ENCODE measurements at regions not wholly inside any gene's neighbourhood (a gene's known extent, or its start where the extent isn't known, plus 50 kb on each side); places are given as distances from the start of the nearest gene placed in this dataset.

DNA sequence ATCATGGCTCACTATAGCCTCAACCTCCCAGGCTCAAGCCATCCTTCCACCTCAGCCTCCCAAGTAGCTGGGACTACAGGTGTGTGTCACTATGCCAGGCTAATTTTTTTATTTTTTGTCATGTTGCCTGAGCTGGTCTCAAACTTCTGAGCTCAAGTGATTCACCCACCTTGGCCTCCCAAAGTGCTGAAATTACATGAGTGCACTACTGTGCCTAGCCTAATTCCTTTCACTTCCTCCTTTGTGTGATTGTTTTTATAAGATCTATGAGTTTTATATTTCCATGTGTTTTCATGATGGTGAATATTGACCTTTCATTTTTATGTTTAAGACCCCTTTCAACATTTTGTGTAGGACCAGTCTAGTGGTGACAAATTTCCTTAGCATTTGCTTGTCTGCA, 55.2 kb upstream of the IL12B start:
- no peaks in the 10 kb centered on the region for H3K9me3 ChIP-seq (ENCODE audit: low read depth)
- no peak for TF ChIP-seq EZH2phosphoT487 (IDR thresholded peaks at IDR 0.05; ENCODE audit: insufficient read depth, low read depth)
- no peak for TF ChIP-seq EZH2 (IDR thresholded peaks at IDR 0.05; ENCODE audit: insufficient read depth, poor library complexity, severe bottlenecking)
- H4K20me1 ChIP-seq (ENCODE audit: insufficient read depth) = no peaks in the 10 kb centered on the region
- H3K4me1 ChIP-seq (ENCODE audit: insufficient read depth) = no peaks in the 10 kb centered on the region
- H2AFZ ChIP-seq = no peak overlapping the region
- H3K9me2 ChIP-seq (ENCODE audit: insufficient read depth) = no peaks in the 10 kb centered on the region
- H3F3A ChIP-seq (ENCODE audit: insufficient read depth) = no peaks in the 10 kb centered on the region
- no peak overlapping the region for H3K9ac ChIP-seq
- H3K36me3 ChIP-seq (ENCODE audit: low read depth) = no peaks in the 10 kb centered on the region
- no peak for DNase-seq
- H3K79me2 ChIP-seq (ENCODE audit: insufficient read depth) = no peaks in the 10 kb centered on the region
- no peak overlapping the region for H3K4me2 ChIP-seq (ENCODE audit: unreplicated experiment)
- in situ Hi-C loops (cut with MboI) = no loop called here
- peaks cover 9% of the 10 kb centered on the region; the same call in 1 of the 2 replicates for H3K27me3 ChIP-seq (replicated peaks; ENCODE audit: insufficient read depth)
- H3K27ac ChIP-seq = no peak overlapping the region
- H3K4me3 ChIP-seq = no peak overlapping the region

DNA sequence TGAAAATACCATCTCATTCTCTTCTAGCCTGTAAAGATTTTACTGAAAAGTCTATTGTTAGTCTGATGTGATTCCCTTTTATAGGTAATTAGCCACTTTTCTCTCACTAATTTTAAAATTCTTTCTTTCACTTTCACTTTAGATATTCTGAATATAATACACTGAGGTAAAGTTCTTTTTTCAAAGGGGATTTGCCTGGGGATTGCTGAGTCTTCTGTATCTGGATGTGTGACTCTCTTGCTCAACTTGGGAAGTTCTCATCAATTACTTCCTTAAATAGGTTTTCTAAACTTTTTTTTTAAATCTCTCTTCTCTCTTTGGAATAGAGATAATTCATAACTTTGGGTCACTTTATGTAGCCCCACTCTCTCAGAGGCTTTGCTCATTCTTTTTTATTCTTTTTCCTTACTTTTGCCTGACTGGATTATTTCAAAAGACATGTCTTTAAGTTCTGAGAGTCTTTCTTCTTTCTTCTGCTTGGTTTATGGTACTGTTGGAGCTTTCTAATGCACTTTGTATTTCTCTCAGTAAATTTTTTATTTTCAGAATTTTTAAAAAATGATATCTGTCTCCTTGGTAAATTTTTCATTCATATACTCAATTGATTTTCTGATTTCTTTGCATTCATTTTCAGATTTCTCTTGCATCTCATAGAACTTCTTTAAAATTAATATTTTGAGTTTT, 55.9 kb upstream of the IL12B start:
- Histone ChIP-seq H3K4me1 (ENCODE audit: insufficient read depth) (no peaks in the 10 kb centered on the region), H3K79me2 (ENCODE audit: insufficient read depth) (no peaks in the 10 kb centered on the region), H3F3A (ENCODE audit: insufficient read depth) (no peaks in the 10 kb centered on the region), H3K9me3 (ENCODE audit: low read depth) (no peaks in the 10 kb centered on the region), H3K9me2 (ENCODE audit: insufficient read depth) (no peaks in the 10 kb centered on the region), H4K20me1 (ENCODE audit: insufficient read depth) (no peaks in the 10 kb centered on the region), H3K4me2 (ENCODE audit: unreplicated experiment) (no peak overlapping the region), H3K27ac (no peak overlapping the region), H3K9ac (no peak overlapping the region), H3K4me3 (no peak overlapping the region), H3K27me3 (replicated peaks; ENCODE audit: insufficient read depth) (peaks cover 9% of the 10 kb centered on the region; the same call in 1 of the 2 replicates), H3K36me3 (ENCODE audit: low read depth) (no peaks in the 10 kb centered on the region), H2AFZ (no peak overlapping the region)
- in situ Hi-C loops (cut with MboI) = no loop called here
- no peak for DNase-seq
- TF ChIP-seq EZH2phosphoT487 (IDR thresholded peaks at IDR 0.05; ENCODE audit: insufficient read depth, low read depth) (no peak), EZH2 (IDR thresholded peaks at IDR 0.05; ENCODE audit: insufficient read depth, poor library complexity, severe bottlenecking) (no peak)

DNA sequence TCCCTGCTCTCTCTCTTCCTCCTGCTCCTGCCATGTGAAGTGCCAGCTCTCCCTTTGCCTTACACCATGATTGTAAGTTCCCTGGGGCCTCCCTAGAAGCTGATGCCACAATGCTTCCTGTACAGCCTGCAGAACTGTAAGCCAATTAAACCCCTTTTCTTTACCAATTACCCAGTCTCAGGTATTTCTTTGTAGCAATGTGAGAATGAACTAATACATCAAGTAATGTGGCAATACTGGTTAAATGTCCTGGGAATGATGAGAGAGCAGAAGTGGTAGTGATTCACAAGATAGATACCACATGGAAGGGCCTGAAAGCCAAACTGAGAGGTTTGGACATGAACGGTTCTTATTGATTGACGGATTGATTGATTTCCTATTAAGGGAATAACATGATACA, 62.6 kb upstream of the IL12B start:
- TF ChIP-seq EZH2 (IDR thresholded peaks at IDR 0.05; ENCODE audit: insufficient read depth, poor library complexity, severe bottlenecking) (no peak), EZH2phosphoT487 (IDR thresholded peaks at IDR 0.05; ENCODE audit: insufficient read depth, low read depth) (no peak)
- Histone ChIP-seq H3K27ac (no peak overlapping the region), H4K20me1 (ENCODE audit: insufficient read depth) (no peaks in the 10 kb centered on the region), H2AFZ (no peak overlapping the region), H3K9ac (no peak overlapping the region), H3K36me3 (ENCODE audit: low read depth) (no peaks in the 10 kb centered on the region), H3K79me2 (ENCODE audit: insufficient read depth) (no peaks in the 10 kb centered on the region), H3F3A (ENCODE audit: insufficient read depth) (no peaks in the 10 kb centered on the region), H3K27me3 (replicated peaks; ENCODE audit: insufficient read depth) (peaks cover 9% of the 10 kb centered on the region), H3K9me2 (ENCODE audit: insufficient read depth) (no peaks in the 10 kb centered on the region), H3K4me1 (ENCODE audit: insufficient read depth) (no peaks in the 10 kb centered on the region), H3K4me3 (no peak overlapping the region), H3K4me2 (ENCODE audit: unreplicated experiment) (no peak overlapping the region), H3K9me3 (ENCODE audit: low read depth) (no peaks in the 10 kb centered on the region)
- no peak for DNase-seq
- 54 to 57% methylated on average over 2 of the region's 2 CpGs for WGBS, 2 experiments (ENCODE audit: low coverage in 1 of 2, low lambda C conversion rate in 2 of 2, missing lambda C conversion rate in 2 of 2)
- in situ Hi-C loops (cut with MboI) = no loop called here

DNA sequence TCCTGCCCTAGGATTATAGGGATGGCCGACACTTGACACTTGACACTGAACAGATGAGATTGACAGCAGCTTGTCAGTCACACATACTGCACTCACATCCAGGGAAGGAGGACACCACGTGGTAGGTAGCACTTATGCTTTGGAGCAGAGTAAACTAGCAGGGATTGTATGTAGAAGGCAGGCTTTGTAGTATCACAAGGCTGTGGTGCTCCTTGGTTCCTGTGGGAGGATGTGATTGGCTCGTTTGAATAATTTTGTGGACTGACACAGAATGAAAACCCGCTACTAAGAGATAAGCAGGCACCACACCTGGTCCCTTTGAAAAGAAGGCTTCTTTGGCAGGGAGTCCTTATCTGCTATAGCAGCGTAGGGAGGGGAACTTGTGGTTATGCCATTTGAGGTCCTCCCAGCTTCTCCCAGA, 63.6 kb upstream of the IL12B start:
- H3K79me2 ChIP-seq (ENCODE audit: insufficient read depth) = no peaks in the 10 kb centered on the region
- no peaks in the 10 kb centered on the region for H3K4me1 ChIP-seq (ENCODE audit: insufficient read depth)
- no peaks in the 10 kb centered on the region for H3K9me2 ChIP-seq (ENCODE audit: insufficient read depth)
- WGBS, 2 experiments (ENCODE audit: low coverage in 1 of 2, low lambda C conversion rate in 2 of 2, missing lambda C conversion rate in 2 of 2) = 48 to 51% methylated on average over 5 of the region's 5 CpGs
- H3K27me3 ChIP-seq (replicated peaks; ENCODE audit: insufficient read depth) = peaks cover 3% of the 10 kb centered on the region; the same call in 1 of the 2 replicates
- no peak overlapping the region for H3K4me2 ChIP-seq (ENCODE audit: unreplicated experiment)
- H3K9ac ChIP-seq = no peak overlapping the region
- no peak overlapping the region for H3K27ac ChIP-seq
- no peak overlapping the region for H3K4me3 ChIP-seq
- in situ Hi-C loops (cut with MboI) = no loop called here
- H3K36me3 ChIP-seq (ENCODE audit: low read depth) = no peaks in the 10 kb centered on the region
- no peak for DNase-seq
- H4K20me1 ChIP-seq (ENCODE audit: insufficient read depth) = no peaks in the 10 kb centered on the region
- no peak for TF ChIP-seq EZH2phosphoT487 (IDR thresholded peaks at IDR 0.05; ENCODE audit: insufficient read depth, low read depth)
- TF ChIP-seq EZH2 (IDR thresholded peaks at IDR 0.05; ENCODE audit: insufficient read depth, poor library complexity, severe bottlenecking) = no peak
- H3K9me3 ChIP-seq (ENCODE audit: low read depth) = no peaks in the 10 kb centered on the region
- H3F3A ChIP-seq (ENCODE audit: insufficient read depth) = no peaks in the 10 kb centered on the region
- H2AFZ ChIP-seq = no peak overlapping the region

DNA sequence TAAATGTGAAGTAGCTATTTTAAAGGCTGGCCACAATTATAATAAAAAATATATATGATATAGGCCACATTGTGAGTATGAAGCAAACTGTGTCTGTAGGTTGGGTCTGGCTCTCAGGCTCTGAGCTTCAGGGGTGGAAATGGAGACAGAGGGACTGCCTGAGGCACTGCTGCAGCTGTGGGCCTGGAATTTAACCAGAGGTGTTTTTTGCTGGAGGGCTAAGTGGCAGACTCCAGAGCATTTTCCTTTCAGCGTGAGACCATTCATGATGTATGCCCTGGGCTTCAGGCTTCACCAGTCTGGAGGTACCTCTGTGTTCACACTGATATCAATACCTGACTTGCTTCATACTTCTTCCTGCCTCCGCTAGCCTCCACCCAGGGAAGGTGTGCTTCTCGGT, 64.9 kb upstream of the IL12B start:
- H3K27ac ChIP-seq = no peak overlapping the region
- H3F3A ChIP-seq (ENCODE audit: insufficient read depth) = no peaks in the 10 kb centered on the region
- TF ChIP-seq EZH2phosphoT487 (IDR thresholded peaks at IDR 0.05; ENCODE audit: insufficient read depth, low read depth) (no peak), EZH2 (IDR thresholded peaks at IDR 0.05; ENCODE audit: insufficient read depth, poor library complexity, severe bottlenecking) (no peak)
- no peak overlapping the region for H3K4me3 ChIP-seq
- no peaks in the 10 kb centered on the region for H4K20me1 ChIP-seq (ENCODE audit: insufficient read depth)
- no peak overlapping the region for H2AFZ ChIP-seq
- H3K4me1 ChIP-seq (ENCODE audit: insufficient read depth) = no peaks in the 10 kb centered on the region
- in situ Hi-C loops (cut with MboI) = no loop called here
- H3K27me3 ChIP-seq (replicated peaks; ENCODE audit: insufficient read depth) = no peaks in the 10 kb centered on the region; the same call in 1 of the 2 replicates
- no peak overlapping the region for H3K4me2 ChIP-seq (ENCODE audit: unreplicated experiment)
- H3K79me2 ChIP-seq (ENCODE audit: insufficient read depth) = no peaks in the 10 kb centered on the region
- no peak for DNase-seq
- H3K9me2 ChIP-seq (ENCODE audit: insufficient read depth) = no peaks in the 10 kb centered on the region
- no peaks in the 10 kb centered on the region for H3K36me3 ChIP-seq (ENCODE audit: low read depth)
- no peak overlapping the region for H3K9ac ChIP-seq
- H3K9me3 ChIP-seq (ENCODE audit: low read depth) = no peaks in the 10 kb centered on the region
- whole genome bisulfite sequencing, 2 experiments (ENCODE audit: low coverage in 1 of 2, low lambda C conversion rate in 2 of 2, missing lambda C conversion rate in 2 of 2) = 66 to 81% methylated on average over 3 of the region's 3 CpGs

All from GM23248 (cell line).